Activated CD4-positive, alpha-beta memory T cell treated with anti-CD3 and anti-CD28 coated beads, Interleukin-2, amount 10 ng/mL, durations not matched to agents 7 days and 5 days (primary cell): ENCODE measurements at regions not wholly inside any gene's neighbourhood (a gene's known extent, or its start where the extent isn't known, plus 50 kb on each side); places are given as distances from the start of the nearest gene placed in this dataset.
A peak's percentile ranks its signal among the peaks of the same experiment; 100 is the strongest.
"Not testable (repeated sequence)": the region's sequence is repeated elsewhere in the genome, so short reads cannot be mapped to it uniquely, and the experiment has no call there.

Experiments
- CTCF ChIA-PET: fragments of 350-600 bp; sonication (Branson Sonifier 250); formaldehyde crosslinking; loops from one replicate; lab custom pipeline; 2021; ENCODE audit warnings: antibody characterized with exemption, inconsistent platforms; lab: Charles Lee
- POLR2A ChIA-PET: fragments of 350-600 bp; sonication (Branson Sonifier 250); formaldehyde crosslinking; loops from one replicate; lab custom pipeline; 2021; ENCODE audit warnings: antibody characterized with exemption; lab: Charles Lee
- DNase-seq: peaks from one replicate; pipeline ENCODE4 v3.0.0-alpha.2; 2020
- H3K27ac Mint-ChIP-seq: one replicate; pipeline ENCODE4 v1.8.0; 2021; ENCODE audit warnings: mild to moderate bottlenecking, mixed read lengths
- H3K27me3 Mint-ChIP-seq: one replicate; pipeline ENCODE4 v1.8.0; 2021; ENCODE audit warnings: mixed read lengths
- H3K36me3 Mint-ChIP-seq: one replicate; pipeline ENCODE4 v1.8.0; 2021; ENCODE audit warnings: low read depth, mixed read lengths
- H3K4me1 Mint-ChIP-seq: one replicate; pipeline ENCODE4 v1.8.0; 2021; ENCODE audit warnings: mixed read lengths
- H3K4me3 Mint-ChIP-seq: one replicate; pipeline ENCODE4 v1.8.0; 2021; ENCODE audit warnings: mild to moderate bottlenecking, mixed read lengths
- H3K9me3 Mint-ChIP-seq: one replicate; pipeline ENCODE4 v1.8.0; 2021; ENCODE audit warnings: mixed read lengths

- POLR2A ChIA-PET, H3K9me3 Mint-ChIP-seq, H3K27ac Mint-ChIP-seq, H3K27me3 Mint-ChIP-seq, DNase-seq, H3K4me3 Mint-ChIP-seq, H3K4me1 Mint-ChIP-seq, CTCF ChIA-PET, H3K36me3 Mint-ChIP-seq: not testable (repeated sequence)
These were observed 494.1 kb upstream of the NR5A2 start for GRCh38 chr1:199533361-199533760.

GRCh38 chr1:199545780-199546179 lies 481.7 kb upstream of the NR5A2 start:
- ChIA-PET POLR2A (no interaction called here), CTCF (no interaction called here)
- H3K4me1 Mint-ChIP-seq: no peaks in the 10 kb centered on the region
- no peak for DNase-seq
- H3K27ac Mint-ChIP-seq: no peak overlapping the region
- no peak overlapping the region for H3K4me3 Mint-ChIP-seq
- H3K27me3 Mint-ChIP-seq: no peaks in the 10 kb centered on the region
- no peaks in the 10 kb centered on the region for H3K9me3 Mint-ChIP-seq
- H3K36me3 Mint-ChIP-seq: no peaks in the 10 kb centered on the region

GRCh38 chr1:199546323-199546722 lies 481.2 kb upstream of the NR5A2 start:
- H3K27ac Mint-ChIP-seq: no peak overlapping the region
- DNase-seq: no peak
- H3K4me3 Mint-ChIP-seq: no peak overlapping the region
- H3K4me1 Mint-ChIP-seq: no peaks in the 10 kb centered on the region
- H3K36me3 Mint-ChIP-seq: no peaks in the 10 kb centered on the region
- POLR2A ChIA-PET: no interaction called here
- no peaks in the 10 kb centered on the region for H3K27me3 Mint-ChIP-seq
- CTCF ChIA-PET: no interaction called here
- H3K9me3 Mint-ChIP-seq: no peaks in the 10 kb centered on the region

GRCh38 chr1:199549421-199549820 lies 478.1 kb upstream of the NR5A2 start:
- Mint-ChIP-seq H3K27me3 (peaks cover 3% of the 10 kb centered on the region), H3K4me1 (no peaks in the 10 kb centered on the region), H3K9me3 (no peaks in the 10 kb centered on the region), H3K36me3 (no peaks in the 10 kb centered on the region), H3K27ac (no peak overlapping the region), H3K4me3 (no peak overlapping the region)
- ChIA-PET CTCF (no interaction called here), POLR2A (no interaction called here)
- DNase-seq: no peak

GRCh38 chr1:199550199-199551065 lies 477.1 kb upstream of the NR5A2 start:
- CTCF ChIA-PET: interaction anchor here (0.9 kb wide), 1 partner anchor 776 kb away, joined by 3 read pairs; no protein-coding TSS in a partner anchor
- H3K4me3 Mint-ChIP-seq: no peak overlapping the region

GRCh38 chr1:199551967-199552565 lies 475.4 kb upstream of the NR5A2 start:
- peak; percentile 21 for DNase-seq

More at GRCh38 chr1:199550199-199551065, 477.1 kb upstream of the NR5A2 start:
- H3K4me1 Mint-ChIP-seq: no peaks in the 10 kb centered on the region
- DNase-seq: no peak
- no peaks in the 10 kb centered on the region for H3K9me3 Mint-ChIP-seq
- peaks cover 3% of the 10 kb centered on the region for H3K27me3 Mint-ChIP-seq
- no peak overlapping the region for H3K27ac Mint-ChIP-seq
- H3K36me3 Mint-ChIP-seq: no peaks in the 10 kb centered on the region
- POLR2A ChIA-PET: no interaction called here

GRCh38 chr1:199553104-199553503 lies 474.4 kb upstream of the NR5A2 start:
- no peaks in the 10 kb centered on the region for H3K4me1 Mint-ChIP-seq
- CTCF ChIA-PET: no interaction called here
- no peak overlapping the region for H3K4me3 Mint-ChIP-seq
- DNase-seq: no peak
- no peaks in the 10 kb centered on the region for H3K9me3 Mint-ChIP-seq
- peaks cover 3% of the 10 kb centered on the region for H3K27me3 Mint-ChIP-seq
- H3K36me3 Mint-ChIP-seq: no peaks in the 10 kb centered on the region
- POLR2A ChIA-PET: no interaction called here
- no peak overlapping the region for H3K27ac Mint-ChIP-seq

More at GRCh38 chr1:199551967-199552565, 475.4 kb upstream of the NR5A2 start:
- ChIA-PET CTCF (no interaction called here), POLR2A (no interaction called here)
- H3K36me3 Mint-ChIP-seq: no peaks in the 10 kb centered on the region
- no peaks in the 10 kb centered on the region for H3K4me1 Mint-ChIP-seq
- no peaks in the 10 kb centered on the region for H3K9me3 Mint-ChIP-seq
- no peak overlapping the region for H3K4me3 Mint-ChIP-seq
- H3K27me3 Mint-ChIP-seq: peaks cover 3% of the 10 kb centered on the region
- no peak overlapping the region for H3K27ac Mint-ChIP-seq

- no peaks in the 10 kb centered on the region for H3K9me3 Mint-ChIP-seq
- CTCF ChIA-PET: no interaction called here
- H3K27ac Mint-ChIP-seq: no peak overlapping the region
- no peaks in the 10 kb centered on the region for H3K4me1 Mint-ChIP-seq
- H3K4me3 Mint-ChIP-seq: no peak overlapping the region
- H3K36me3 Mint-ChIP-seq: no peaks in the 10 kb centered on the region
- DNase-seq: no peak
- peaks cover 1% of the 10 kb centered on the region for H3K27me3 Mint-ChIP-seq
- POLR2A ChIA-PET: no interaction called here
These were observed 466.2 kb upstream of the NR5A2 start for GRCh38 chr1:199561334-199561733.

- no peaks in the 10 kb centered on the region for H3K4me1 Mint-ChIP-seq
- H3K9me3 Mint-ChIP-seq: no peaks in the 10 kb centered on the region
- no peak overlapping the region for H3K27ac Mint-ChIP-seq
- H3K36me3 Mint-ChIP-seq: no peaks in the 10 kb centered on the region
- ChIA-PET CTCF (no interaction called here), POLR2A (no interaction called here)
- H3K27me3 Mint-ChIP-seq: peaks cover 2% of the 10 kb centered on the region
- DNase-seq: no peak
- no peak overlapping the region for H3K4me3 Mint-ChIP-seq
These were observed 454.5 kb upstream of the NR5A2 start for GRCh38 chr1:199573047-199573446.

- H3K27ac Mint-ChIP-seq: no peak overlapping the region
- no peak overlapping the region for H3K4me3 Mint-ChIP-seq
- no peak for DNase-seq
- CTCF ChIA-PET: no interaction called here
- POLR2A ChIA-PET: no interaction called here
- H3K27me3 Mint-ChIP-seq: no peaks in the 10 kb centered on the region
- no peaks in the 10 kb centered on the region for H3K9me3 Mint-ChIP-seq
- no peaks in the 10 kb centered on the region for H3K36me3 Mint-ChIP-seq
- H3K4me1 Mint-ChIP-seq: no peaks in the 10 kb centered on the region
These were observed 452.6 kb upstream of the NR5A2 start for GRCh38 chr1:199574950-199575349.

- no peak overlapping the region for H3K4me3 Mint-ChIP-seq
- CTCF ChIA-PET: no interaction called here
- H3K4me1 Mint-ChIP-seq: no peaks in the 10 kb centered on the region
- no peak for DNase-seq
- no peaks in the 10 kb centered on the region for H3K9me3 Mint-ChIP-seq
- no peaks in the 10 kb centered on the region for H3K36me3 Mint-ChIP-seq
- no peak overlapping the region for H3K27ac Mint-ChIP-seq
- POLR2A ChIA-PET: no interaction called here
- peaks cover 3% of the 10 kb centered on the region for H3K27me3 Mint-ChIP-seq
These were observed 447.2 kb upstream of the NR5A2 start for GRCh38 chr1:199580300-199580699.

- ChIA-PET POLR2A (no interaction called here), CTCF (no interaction called here)
- no peak overlapping the region for H3K4me3 Mint-ChIP-seq
- DNase-seq: no peak
- H3K27ac Mint-ChIP-seq: no peak overlapping the region
- peaks cover 3% of the 10 kb centered on the region for H3K27me3 Mint-ChIP-seq
- no peaks in the 10 kb centered on the region for H3K9me3 Mint-ChIP-seq
- H3K4me1 Mint-ChIP-seq: peaks cover 3% of the 10 kb centered on the region
- no peaks in the 10 kb centered on the region for H3K36me3 Mint-ChIP-seq
These were observed 442.1 kb upstream of the NR5A2 start for GRCh38 chr1:199585392-199585791.

GRCh38 chr1:199590708-199591107 lies 436.8 kb upstream of the NR5A2 start:
- no peak overlapping the region for H3K27ac Mint-ChIP-seq
- no peak for DNase-seq
- H3K4me3 Mint-ChIP-seq: no peak overlapping the region
- H3K9me3 Mint-ChIP-seq: no peaks in the 10 kb centered on the region
- peaks cover 11% of the 10 kb centered on the region for H3K4me1 Mint-ChIP-seq
- H3K36me3 Mint-ChIP-seq: no peaks in the 10 kb centered on the region
- POLR2A ChIA-PET: no interaction called here
- peaks cover 2% of the 10 kb centered on the region for H3K27me3 Mint-ChIP-seq
- CTCF ChIA-PET: interaction anchor here (0.6 kb wide), 1 partner anchor 34 kb away, joined by 3 read pairs; no protein-coding TSS in a partner anchor
